Vagina (tissue), 2 donors: ENCODE measurements at regions not wholly inside any gene's neighbourhood (a gene's known extent, or its start where the extent isn't known, plus 50 kb on each side); places are given as distances from the start of the nearest gene placed in this dataset.
A peak's percentile ranks its signal among the peaks of the same experiment; 100 is the strongest.

Experiments used
- DNase-seq, 2 donors: peaks; one replicate each; pipeline ENCODE4 v3.0.0-alpha.2; 2017; ENCODE audit errors: extremely low spot score in 2 of 2
- H3K27ac ChIP-seq: fragments of 200-600 bp; sonication (generic); one replicate; pipeline ENCODE4 v1.5.1; 2019
- H3K27me3 ChIP-seq: fragments of 200-600 bp; sonication (generic); one replicate; pipeline ENCODE4 v1.5.1; 2019
- H3K36me3 ChIP-seq, 2 donors: fragments of 200-600 bp; sonication (generic); one replicate each; pipeline ENCODE4 v1.5.1; 2017 to 2019
- H3K4me1 ChIP-seq: fragments of 200-600 bp; sonication (generic); one replicate; pipeline ENCODE4 v1.5.1; 2019
- H3K4me3 ChIP-seq, 2 donors: fragments of 200-600 bp; sonication (generic); 1 replicate in 1 of 2; 2 replicates in 1 of 2; pipeline ENCODE4 v1.5.1; 2016 to 2019
- H3K9me3 ChIP-seq: fragments of 200-600 bp; sonication (generic); one replicate; pipeline ENCODE4 v1.5.1; 2019
- POLR2A ChIP-seq, 2 donors: fragments of 450-650 bp; IDR thresholded peaks; one replicate each; pipeline ENCODE4 v1.6.1; 2017; ENCODE audit warnings: antibody characterized with exemption in 2 of 2, mild to moderate bottlenecking in 2 of 2, moderate library complexity in 2 of 2
- POLR2AphosphoS5 ChIP-seq, 2 donors: sonication (generic); formaldehyde crosslinking; IDR thresholded peaks; one replicate each; pipeline ENCODE4 v1.9.0; 2017; ENCODE audit warnings: antibody characterized with exemption in 2 of 2, mild to moderate bottlenecking in 2 of 2, low read depth in 1 of 2; ENCODE audit not compliant: insufficient read depth in 1 of 2
- intact Hi-C: fragments of 100-400 bp; cut with DNase I; formaldehyde crosslinking; loops from one replicate; pipeline ENCODE4 v1.15.1; 2023
- TF ChIP-seq, protein P1 (sequence below), 3 experiments: fragments of 450-650 bp in 2 of 3; fragments of 200-600 bp in 1 of 3; sonication (generic) in 1 of 3; IDR thresholded peaks; one replicate each; pipeline ENCODE4 v1.5.1; 2017 to 2019; ENCODE audit warnings: antibody characterized with exemption in 3 of 3, mild to moderate bottlenecking in 2 of 3, moderate library complexity in 2 of 3

DNA sequence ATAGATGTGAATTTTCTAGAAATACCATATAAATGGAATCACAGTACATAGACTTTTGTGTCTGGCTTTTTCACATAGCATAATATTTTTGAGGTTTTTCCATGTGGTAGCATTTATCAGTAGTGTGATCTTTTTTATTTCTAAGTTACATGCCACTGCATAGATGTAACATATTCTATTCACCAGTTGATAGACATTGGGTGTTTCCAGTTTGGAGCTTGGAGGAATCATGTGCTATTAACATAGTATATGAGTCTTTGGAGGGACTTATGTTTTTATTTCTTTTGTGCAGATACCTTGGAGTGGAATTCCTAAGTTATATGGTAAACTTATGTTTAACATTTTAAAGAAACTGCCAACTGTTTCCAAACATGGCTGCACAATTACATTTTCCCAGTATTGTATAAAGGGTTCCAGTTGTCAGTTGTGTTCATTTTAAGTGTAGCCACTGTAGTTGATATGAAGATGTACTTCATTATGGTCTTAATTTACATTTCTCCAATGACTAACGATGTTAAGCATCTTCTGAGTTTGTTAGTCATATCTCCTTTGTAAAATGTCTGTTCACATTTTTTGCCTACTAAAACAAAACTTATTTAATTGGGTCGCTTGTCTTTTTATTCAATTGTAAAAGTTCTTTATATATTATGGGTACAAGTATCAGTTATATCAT is 145.7 kb upstream of the TRPC6 start:
- no peak for TF ChIP-seq POLR2AphosphoS5 (IDR thresholded peaks at IDR 0.05; ENCODE audit: insufficient read depth in 1 of 2, low read depth in 1 of 2)
- no peak for TF ChIP-seq POLR2A (IDR thresholded peaks at IDR 0.05)
- TF ChIP-seq, protein P1, sequence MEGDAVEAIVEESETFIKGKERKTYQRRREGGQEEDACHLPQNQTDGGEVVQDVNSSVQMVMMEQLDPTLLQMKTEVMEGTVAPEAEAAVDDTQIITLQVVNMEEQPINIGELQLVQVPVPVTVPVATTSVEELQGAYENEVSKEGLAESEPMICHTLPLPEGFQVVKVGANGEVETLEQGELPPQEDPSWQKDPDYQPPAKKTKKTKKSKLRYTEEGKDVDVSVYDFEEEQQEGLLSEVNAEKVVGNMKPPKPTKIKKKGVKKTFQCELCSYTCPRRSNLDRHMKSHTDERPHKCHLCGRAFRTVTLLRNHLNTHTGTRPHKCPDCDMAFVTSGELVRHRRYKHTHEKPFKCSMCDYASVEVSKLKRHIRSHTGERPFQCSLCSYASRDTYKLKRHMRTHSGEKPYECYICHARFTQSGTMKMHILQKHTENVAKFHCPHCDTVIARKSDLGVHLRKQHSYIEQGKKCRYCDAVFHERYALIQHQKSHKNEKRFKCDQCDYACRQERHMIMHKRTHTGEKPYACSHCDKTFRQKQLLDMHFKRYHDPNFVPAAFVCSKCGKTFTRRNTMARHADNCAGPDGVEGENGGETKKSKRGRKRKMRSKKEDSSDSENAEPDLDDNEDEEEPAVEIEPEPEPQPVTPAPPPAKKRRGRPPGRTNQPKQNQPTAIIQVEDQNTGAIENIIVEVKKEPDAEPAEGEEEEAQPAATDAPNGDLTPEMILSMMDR (IDR thresholded peaks at IDR 0.05), result no peak
- H3K4me1 ChIP-seq, result no peaks in the 10 kb centered on the region
- no peaks in the 10 kb centered on the region for H3K9me3 ChIP-seq
- intact Hi-C loops, result no loop called here
- no peak overlapping the region for H3K27ac ChIP-seq
- H3K27me3 ChIP-seq, result no peaks in the 10 kb centered on the region
- no peak for DNase-seq
- H3K36me3 ChIP-seq, result no peaks in the 10 kb centered on the region
- H3K4me3 ChIP-seq, result no peak overlapping the region

DNA sequence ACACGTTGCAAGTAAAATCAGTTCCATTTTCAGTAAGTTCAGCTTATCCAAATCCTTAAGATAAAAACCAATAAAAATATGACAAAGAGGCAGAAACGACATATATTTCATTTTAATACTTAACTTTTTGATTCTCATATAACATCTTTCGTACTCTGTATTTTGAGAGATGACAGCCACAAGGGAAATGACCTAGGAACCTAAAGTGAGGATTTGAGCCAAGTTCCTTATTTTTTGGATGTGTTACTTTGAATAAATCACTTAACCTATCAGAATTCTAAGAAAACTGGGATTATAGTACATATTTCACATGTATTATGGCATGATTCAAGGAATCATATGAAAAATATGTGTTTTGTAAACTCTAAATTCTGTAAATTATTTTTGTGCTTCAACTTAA is 143.6 kb upstream of the TRPC6 start:
- Histone ChIP-seq H3K27me3 (no peaks in the 10 kb centered on the region), H3K27ac (peak overlapping the region; percentile 14), H3K9me3 (no peaks in the 10 kb centered on the region), H3K4me3 (no peak overlapping the region), H3K4me1 (no peaks in the 10 kb centered on the region), H3K36me3 (no peaks in the 10 kb centered on the region)
- intact Hi-C loops, result no loop called here
- TF ChIP-seq, protein P1 (IDR thresholded peaks at IDR 0.05), result no peak
- TF ChIP-seq POLR2AphosphoS5 (IDR thresholded peaks at IDR 0.05; ENCODE audit: insufficient read depth in 1 of 2, low read depth in 1 of 2), result no peak
- no peak for TF ChIP-seq POLR2A (IDR thresholded peaks at IDR 0.05)
- DNase-seq, result no peak

DNA sequence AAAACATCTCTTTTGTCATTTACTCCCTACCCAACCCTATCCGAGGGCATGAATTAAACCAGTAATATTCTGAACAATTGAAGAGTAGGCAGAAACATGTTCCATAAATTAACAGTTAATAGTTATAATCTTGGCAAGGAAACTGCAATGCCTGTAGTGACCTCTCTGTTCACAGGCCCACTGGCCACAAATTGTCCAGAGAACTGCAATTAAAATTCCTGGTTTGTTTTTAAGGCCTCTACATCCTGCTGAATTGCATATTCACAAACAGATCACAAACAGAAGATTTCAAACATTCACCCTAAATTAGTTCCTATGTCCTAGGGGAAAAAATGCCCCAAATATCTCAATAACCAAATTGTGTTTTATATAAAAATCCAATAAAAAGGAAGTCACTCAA is 143.2 kb upstream of the TRPC6 start:
- DNase-seq, result no peak
- H3K27me3 ChIP-seq, result no peaks in the 10 kb centered on the region
- no peaks in the 10 kb centered on the region for H3K36me3 ChIP-seq
- TF ChIP-seq, protein P1 (IDR thresholded peaks at IDR 0.05), result no peak
- TF ChIP-seq POLR2AphosphoS5 (IDR thresholded peaks at IDR 0.05; ENCODE audit: insufficient read depth in 1 of 2, low read depth in 1 of 2) (no peak), POLR2A (IDR thresholded peaks at IDR 0.05) (no peak)
- no peaks in the 10 kb centered on the region for H3K4me1 ChIP-seq
- no peaks in the 10 kb centered on the region for H3K9me3 ChIP-seq
- intact Hi-C loops, result no loop called here
- H3K27ac ChIP-seq, result peak overlapping the region; percentile 14
- no peak overlapping the region for H3K4me3 ChIP-seq

- no peaks in the 10 kb centered on the region for H3K36me3 ChIP-seq
- no peak overlapping the region for H3K27ac ChIP-seq
- intact Hi-C loops, result no loop called here
- H3K27me3 ChIP-seq, result no peaks in the 10 kb centered on the region
- DNase-seq, result no peak
- H3K4me1 ChIP-seq, result peaks cover 5% of the 10 kb centered on the region
- TF ChIP-seq, protein P1 (IDR thresholded peaks at IDR 0.05), result no peak
- TF ChIP-seq POLR2AphosphoS5 (IDR thresholded peaks at IDR 0.05; ENCODE audit: insufficient read depth in 1 of 2, low read depth in 1 of 2) (no peak), POLR2A (IDR thresholded peaks at IDR 0.05) (no peak)
- H3K4me3 ChIP-seq, result no peak overlapping the region
- H3K9me3 ChIP-seq, result no peaks in the 10 kb centered on the region
Observed at GRCh38 chr11:101723371-101723770, 139.6 kb upstream of the TRPC6 start.

GRCh38 chr11:101721270-101721669 is 137.5 kb upstream of the TRPC6 start:
- TF ChIP-seq, protein P1 (IDR thresholded peaks at IDR 0.05), result no peak
- TF ChIP-seq POLR2A (IDR thresholded peaks at IDR 0.05) (no peak), POLR2AphosphoS5 (IDR thresholded peaks at IDR 0.05; ENCODE audit: insufficient read depth in 1 of 2, low read depth in 1 of 2) (no peak)
- intact Hi-C loops, result no loop called here
- no peak overlapping the region for H3K27ac ChIP-seq
- H3K9me3 ChIP-seq, result no peaks in the 10 kb centered on the region
- H3K4me3 ChIP-seq, result no peak overlapping the region
- DNase-seq, result no peak
- no peaks in the 10 kb centered on the region for H3K27me3 ChIP-seq
- H3K4me1 ChIP-seq, result peaks cover 5% of the 10 kb centered on the region
- H3K36me3 ChIP-seq, result no peaks in the 10 kb centered on the region
